Testis (tissue), 2 donors: ENCODE measurements at regions not wholly inside any gene's neighbourhood (a gene's known extent, or its start where the extent isn't known, plus 50 kb on each side); places are given as distances from the start of the nearest gene placed in this dataset.

Experiments used
- POLR2A ChIP-seq: fragments of 450-650 bp; IDR thresholded peaks from one replicate; pipeline ENCODE4 v1.6.1; 2017; ENCODE audit warnings: antibody characterized with exemption, mild to moderate bottlenecking, moderate library complexity
- TF ChIP-seq, protein P1 (sequence below), 3 experiments: fragments of 450-650 bp in 2 of 3; fragments of 200-600 bp in 1 of 3; sonication (generic) in 1 of 3; IDR thresholded peaks; one replicate each; pipeline ENCODE4 v1.5.1; 2016 to 2019; ENCODE audit warnings: antibody characterized with exemption in 3 of 3, mild to moderate bottlenecking in 2 of 3, moderate library complexity in 1 of 3

DNA sequence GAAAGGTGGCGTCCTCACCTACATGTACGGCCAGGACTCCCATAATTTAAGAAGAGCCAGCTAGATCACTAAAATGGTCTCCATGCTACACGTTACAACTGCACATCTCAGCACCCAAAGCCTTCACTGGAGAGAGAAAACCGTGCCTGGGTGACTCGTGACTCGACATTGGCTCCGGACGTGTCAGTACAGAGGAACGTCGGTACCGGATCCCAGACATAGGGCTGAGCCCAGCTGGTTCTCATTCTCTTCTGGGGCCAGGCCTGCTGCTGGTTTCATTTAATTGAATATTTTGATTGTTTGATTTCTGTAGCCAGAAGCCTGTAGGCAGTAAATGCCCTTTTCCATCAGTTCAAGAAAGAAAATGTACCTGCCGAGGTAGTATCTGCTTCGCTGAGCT lies 93.1 kb downstream of the HHIPL2 start:
- TF ChIP-seq, protein P1, sequence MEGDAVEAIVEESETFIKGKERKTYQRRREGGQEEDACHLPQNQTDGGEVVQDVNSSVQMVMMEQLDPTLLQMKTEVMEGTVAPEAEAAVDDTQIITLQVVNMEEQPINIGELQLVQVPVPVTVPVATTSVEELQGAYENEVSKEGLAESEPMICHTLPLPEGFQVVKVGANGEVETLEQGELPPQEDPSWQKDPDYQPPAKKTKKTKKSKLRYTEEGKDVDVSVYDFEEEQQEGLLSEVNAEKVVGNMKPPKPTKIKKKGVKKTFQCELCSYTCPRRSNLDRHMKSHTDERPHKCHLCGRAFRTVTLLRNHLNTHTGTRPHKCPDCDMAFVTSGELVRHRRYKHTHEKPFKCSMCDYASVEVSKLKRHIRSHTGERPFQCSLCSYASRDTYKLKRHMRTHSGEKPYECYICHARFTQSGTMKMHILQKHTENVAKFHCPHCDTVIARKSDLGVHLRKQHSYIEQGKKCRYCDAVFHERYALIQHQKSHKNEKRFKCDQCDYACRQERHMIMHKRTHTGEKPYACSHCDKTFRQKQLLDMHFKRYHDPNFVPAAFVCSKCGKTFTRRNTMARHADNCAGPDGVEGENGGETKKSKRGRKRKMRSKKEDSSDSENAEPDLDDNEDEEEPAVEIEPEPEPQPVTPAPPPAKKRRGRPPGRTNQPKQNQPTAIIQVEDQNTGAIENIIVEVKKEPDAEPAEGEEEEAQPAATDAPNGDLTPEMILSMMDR (IDR thresholded peaks at IDR 0.05): no peak
- no peak for TF ChIP-seq POLR2A
